ENCODE measurements at regions not wholly inside any gene's neighbourhood (a gene's known extent, or its start where the extent isn't known, plus 50 kb on each side); places are given as distances from the start of the nearest gene placed in this dataset.

- H3K9me3 Mint-ChIP-seq = no peaks in the 10 kb centered on the region
- Histone ChIP-seq H3K36me3 (ENCODE audit: insufficient read depth, low read length) (no peaks in the 10 kb centered on the region), H3K4me3 (ENCODE audit: low read length) (no peak overlapping the region), H3K27ac (ENCODE audit: low read depth in 1 of 2, low read length in 2 of 2) (no peak overlapping the region), H3K4me1 (ENCODE audit: insufficient read depth, low read length) (no peaks in the 10 kb centered on the region), H3K27me3 (ENCODE audit: control insufficient read depth in 1 of 2, insufficient read depth in 2 of 2, low read length in 2 of 2) (no peaks in the 10 kb centered on the region), H3K9me3 (ENCODE audit: control insufficient read depth in 1 of 2, insufficient read depth in 1 of 2, low read length in 2 of 2) (peaks cover 0 to 3% of the 10 kb centered on the region in 2 experiments)
- ATAC-seq (ENCODE audit: poor library complexity) (no peak), DNase-seq (no peak)
- H3K27ac Mint-ChIP-seq = no peak overlapping the region
- no peaks in the 10 kb centered on the region for H3K27me3 Mint-ChIP-seq
- intact Hi-C loops (cut with DNase I, micrococcal nuclease) = no loop called here
- POLR2A ChIA-PET = no interaction called here
- no peaks in the 10 kb centered on the region for H3K4me1 Mint-ChIP-seq (ENCODE audit: low read depth)
- no peaks in the 10 kb centered on the region for H3K36me3 Mint-ChIP-seq (ENCODE audit: low read depth)
- no peak for TF ChIP-seq CTCF (IDR thresholded peaks at IDR 0.05)
- no peak overlapping the region for H3K4me3 Mint-ChIP-seq
- CTCF ChIA-PET = no interaction called here
Observed at GRCh38 chr12:28032811-28033537, 60.4 kb upstream of the PTHLH start.

GRCh38 chr12:28033538-28033915, 61.0 kb upstream of the PTHLH start:
- intact Hi-C loops (cut with DNase I, micrococcal nuclease) = no loop called here
- Histone ChIP-seq H3K9me3 (ENCODE audit: control insufficient read depth in 1 of 2, insufficient read depth in 1 of 2, low read length in 2 of 2) (peaks cover 0 to under 1% of the 10 kb centered on the region in 2 experiments), H3K27me3 (ENCODE audit: control insufficient read depth in 1 of 2, insufficient read depth in 2 of 2, low read length in 2 of 2) (no peaks in the 10 kb centered on the region), H3K27ac (ENCODE audit: low read depth in 1 of 2, low read length in 2 of 2) (no peak overlapping the region), H3K4me3 (ENCODE audit: low read length) (no peak overlapping the region), H3K36me3 (ENCODE audit: insufficient read depth, low read length) (no peaks in the 10 kb centered on the region), H3K4me1 (ENCODE audit: insufficient read depth, low read length) (no peaks in the 10 kb centered on the region)
- no peak for TF ChIP-seq CTCF (IDR thresholded peaks at IDR 0.05)
- Mint-ChIP-seq H3K4me3 (no peak overlapping the region), H3K36me3 (ENCODE audit: low read depth) (no peaks in the 10 kb centered on the region), H3K27ac (no peak overlapping the region), H3K27me3 (no peaks in the 10 kb centered on the region), H3K9me3 (no peaks in the 10 kb centered on the region), H3K4me1 (ENCODE audit: low read depth) (no peaks in the 10 kb centered on the region)
- POLR2A ChIA-PET = no interaction called here
- CTCF ChIA-PET = no interaction called here
- no peak for DNase-seq
- ATAC-seq (ENCODE audit: poor library complexity) = no peak

DNA sequence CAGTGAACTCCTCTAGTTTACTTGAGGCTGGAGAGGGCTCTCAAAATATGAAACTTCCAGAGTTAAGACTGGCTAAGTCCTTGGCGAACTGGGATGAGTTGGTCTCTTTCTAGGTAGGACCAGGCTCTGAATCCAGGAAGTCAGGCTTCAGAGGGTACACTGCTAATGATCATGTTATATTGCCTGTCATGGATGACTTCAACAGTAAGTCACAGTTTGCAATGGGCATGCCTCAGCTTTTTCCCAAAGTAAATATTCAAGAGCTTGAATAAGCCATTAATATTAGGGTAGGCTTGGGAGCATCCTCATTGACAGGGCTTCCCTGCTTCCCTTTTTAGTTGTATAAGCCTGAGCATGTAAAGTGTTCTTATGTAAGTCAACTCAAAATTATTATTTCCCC, 61.7 kb upstream of the PTHLH start:
- intact Hi-C loops (cut with DNase I, micrococcal nuclease) = no loop called here
- Mint-ChIP-seq H3K27ac (no peak overlapping the region), H3K27me3 (no peaks in the 10 kb centered on the region), H3K4me3 (no peak overlapping the region), H3K36me3 (ENCODE audit: low read depth) (no peaks in the 10 kb centered on the region), H3K9me3 (no peaks in the 10 kb centered on the region), H3K4me1 (ENCODE audit: low read depth) (no peaks in the 10 kb centered on the region)
- ChIA-PET CTCF (no interaction called here), POLR2A (no interaction called here)
- no peak overlapping the region for H3K27ac ChIP-seq (ENCODE audit: low read depth in 1 of 2, low read length in 2 of 2)
- no peak for TF ChIP-seq CTCF (IDR thresholded peaks at IDR 0.05)
- ATAC-seq (ENCODE audit: poor library complexity) = no peak
- H3K4me1 ChIP-seq (ENCODE audit: insufficient read depth, low read length) = no peaks in the 10 kb centered on the region
- H3K4me3 ChIP-seq (ENCODE audit: low read length) = no peak overlapping the region
- no peaks in the 10 kb centered on the region for H3K9me3 ChIP-seq (ENCODE audit: control insufficient read depth in 1 of 2, insufficient read depth in 1 of 2, low read length in 2 of 2)
- no peaks in the 10 kb centered on the region for H3K36me3 ChIP-seq (ENCODE audit: insufficient read depth, low read length)
- DNase-seq = no peak
- no peaks in the 10 kb centered on the region for H3K27me3 ChIP-seq (ENCODE audit: control insufficient read depth in 1 of 2, insufficient read depth in 2 of 2, low read length in 2 of 2)

All from CD4-positive, alpha-beta T cell (primary cell).